HG03175 (cell line): ENCODE measurements at regions not wholly inside any gene's neighbourhood (a gene's known extent, or its start where the extent isn't known, plus 50 kb on each side); places are given as distances from the start of the nearest gene placed in this dataset.
"Not testable (repeated sequence)": the region's sequence is repeated elsewhere in the genome, so short reads cannot be mapped to it uniquely, and the experiment has no call there.

Experiments used
- ATAC-seq: cut with Tn5 transposase; IDR thresholded peaks from one replicate; pipeline ENCODE4 v1.9.1; 2021; ENCODE audit warnings: mild to moderate bottlenecking, moderate library complexity; ENCODE audit not compliant: unreplicated experiment

DNA sequence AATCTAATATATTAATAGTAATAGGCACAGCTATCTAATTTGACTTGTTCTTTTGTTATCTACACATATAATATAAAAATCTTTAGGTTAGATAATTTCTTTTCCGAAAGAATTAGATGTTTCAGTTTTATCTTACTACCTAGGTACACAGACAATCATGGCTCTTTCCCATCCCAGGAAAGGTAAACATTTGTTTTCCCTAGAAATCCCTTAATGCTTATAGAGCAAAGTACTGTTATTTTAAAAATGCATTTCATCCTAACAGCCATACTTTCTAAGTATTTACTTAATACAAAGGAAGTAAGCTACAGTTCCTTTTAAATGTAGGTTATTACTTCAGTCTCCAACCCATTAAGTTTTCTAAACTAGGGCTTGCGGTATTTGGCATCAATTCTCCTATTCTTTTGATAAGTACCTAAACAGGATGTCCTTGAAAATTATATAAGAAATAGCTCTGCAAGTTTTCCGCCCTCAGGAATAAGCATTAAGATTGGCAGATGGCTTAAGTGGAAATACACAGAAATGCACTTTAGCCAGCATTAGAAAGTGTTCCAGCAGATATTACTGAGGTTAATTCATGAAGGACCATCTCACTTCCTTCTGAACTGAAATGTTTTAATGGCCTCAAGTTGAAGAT is 616.2 kb upstream of the SPRY2 start:
- no peak for ATAC-seq

DNA sequence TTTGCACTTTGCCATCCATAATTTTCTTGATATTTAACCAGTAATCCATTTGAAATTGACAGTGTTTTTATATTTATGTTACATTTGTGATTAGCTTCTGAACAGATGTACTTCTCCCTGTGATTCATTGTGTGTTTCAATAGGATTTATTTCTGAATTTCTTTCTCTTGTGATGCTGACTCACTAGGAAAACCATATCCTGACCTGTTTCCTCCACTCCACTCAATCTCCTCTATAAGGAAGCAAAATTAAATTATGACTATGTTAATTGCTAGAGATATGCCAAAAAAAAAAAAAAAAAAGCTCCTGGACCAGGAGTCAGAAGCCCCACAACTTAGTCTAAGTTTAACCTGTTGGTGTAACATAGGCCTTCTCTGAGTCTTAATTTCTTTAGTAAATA is 614.6 kb upstream of the SPRY2 start:
- no peak for ATAC-seq

DNA sequence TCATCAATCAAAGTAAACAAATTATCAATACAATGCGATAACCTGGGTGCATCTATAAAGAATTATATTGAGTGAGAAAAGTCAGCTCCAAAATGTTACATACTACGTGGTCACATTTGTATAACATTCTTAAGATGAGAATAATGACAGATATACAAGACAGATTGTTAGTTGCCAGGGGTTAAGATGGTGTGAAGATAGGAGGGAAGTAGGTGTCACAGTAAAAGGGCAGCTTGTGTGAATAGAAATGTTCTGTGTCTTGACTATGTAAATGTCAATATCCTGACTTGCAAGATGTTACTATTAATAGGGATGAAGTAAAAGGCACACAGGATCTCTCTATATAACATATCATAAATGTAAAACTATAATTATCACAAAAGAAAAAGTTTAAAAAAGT is 611.2 kb upstream of the SPRY2 start:
- no peak for ATAC-seq

DNA sequence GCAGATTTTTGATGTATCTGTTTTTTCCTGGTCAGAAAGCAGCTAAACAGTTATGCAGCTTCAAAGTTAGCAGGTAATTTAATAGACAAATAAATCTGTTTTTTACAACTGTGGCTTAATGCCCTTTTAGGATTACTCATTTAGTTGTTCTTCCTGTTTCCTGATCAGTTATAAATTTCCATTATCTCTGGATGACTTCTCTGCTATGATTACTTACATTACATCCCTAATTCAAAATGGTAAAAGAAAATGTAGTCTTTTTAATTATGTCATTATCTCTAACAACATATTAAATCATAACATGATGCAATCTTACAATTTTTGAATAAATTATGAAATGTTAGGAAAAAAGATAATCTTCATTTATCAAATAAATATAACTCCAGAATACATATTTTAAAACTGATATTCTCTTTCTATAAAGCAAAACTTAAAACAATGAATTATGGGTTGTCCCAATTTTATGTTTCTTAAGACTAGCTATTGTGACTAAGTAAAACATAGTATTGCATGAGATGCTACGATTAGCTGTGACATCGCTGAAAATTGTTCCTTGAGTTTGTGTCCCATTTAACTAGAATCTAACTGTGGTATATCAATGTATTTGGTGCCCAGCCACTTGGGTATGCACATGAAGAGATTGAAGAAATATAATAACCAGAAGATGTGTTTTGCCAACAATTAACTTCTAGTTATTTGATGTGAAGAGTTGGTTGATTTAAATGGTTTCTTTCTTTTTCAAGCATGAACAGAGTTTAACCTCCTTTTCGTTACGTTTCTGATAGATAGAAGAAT is 605.3 kb upstream of the SPRY2 start:
- no peak for ATAC-seq

DNA sequence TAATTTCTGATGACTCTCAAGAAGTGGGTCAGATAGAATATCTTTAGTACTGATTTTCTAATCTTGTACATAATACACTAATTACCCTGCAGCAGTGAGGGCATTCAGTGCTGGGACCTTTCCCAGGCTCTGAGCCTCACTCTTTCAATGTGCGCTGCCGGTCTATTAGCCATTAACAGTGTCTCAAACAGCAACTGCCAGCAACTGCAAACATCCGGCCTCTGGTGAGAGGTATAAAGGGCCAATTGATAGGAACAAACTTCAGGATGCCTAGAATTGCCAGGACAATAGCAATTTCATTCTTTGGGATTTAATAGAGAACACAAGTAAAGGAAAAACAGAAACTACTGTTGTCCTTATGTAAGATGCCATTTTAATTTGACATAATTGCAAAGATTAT is 604.4 kb upstream of the SPRY2 start:
- no peak for ATAC-seq

DNA sequence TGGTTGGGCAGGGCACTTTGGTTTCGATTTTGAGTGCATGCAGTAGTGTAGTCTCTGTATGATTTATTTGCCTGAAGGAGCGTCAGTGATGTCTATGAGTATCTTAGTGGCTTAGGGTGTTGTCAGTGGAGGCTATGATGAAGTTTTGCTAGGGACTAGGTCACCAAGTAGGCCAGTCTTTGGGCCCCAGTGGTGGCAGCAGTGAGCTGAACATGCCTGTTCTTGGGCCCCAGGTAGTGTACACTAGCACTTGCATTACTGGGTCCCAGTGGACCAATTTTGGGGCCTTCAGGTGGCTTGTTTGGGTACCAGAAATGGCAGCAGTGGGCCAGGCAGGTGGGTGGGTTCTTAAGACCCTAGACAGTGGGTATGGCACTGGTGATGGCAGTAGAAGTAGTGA is 598.7 kb upstream of the SPRY2 start:
- ATAC-seq = no peak

DNA sequence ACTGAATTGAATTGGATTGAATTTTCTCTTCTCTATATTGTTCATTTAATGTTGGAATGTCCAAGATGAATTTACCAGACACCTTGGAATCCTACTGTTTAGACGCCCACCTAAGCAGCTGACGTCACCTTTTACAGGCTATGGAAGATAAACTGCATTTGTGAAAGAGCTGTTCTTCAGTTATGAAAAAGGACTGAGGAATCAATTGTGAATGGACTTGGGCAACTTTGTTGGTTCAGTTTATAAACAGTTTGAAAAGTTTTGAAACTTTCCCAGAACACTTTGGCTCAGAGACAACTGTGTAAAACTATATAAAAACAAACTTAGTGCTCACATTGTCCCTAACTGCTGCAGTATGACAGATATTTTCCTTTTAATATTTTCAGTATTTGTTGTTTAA is 590.8 kb upstream of the SPRY2 start:
- no peak for ATAC-seq

DNA sequence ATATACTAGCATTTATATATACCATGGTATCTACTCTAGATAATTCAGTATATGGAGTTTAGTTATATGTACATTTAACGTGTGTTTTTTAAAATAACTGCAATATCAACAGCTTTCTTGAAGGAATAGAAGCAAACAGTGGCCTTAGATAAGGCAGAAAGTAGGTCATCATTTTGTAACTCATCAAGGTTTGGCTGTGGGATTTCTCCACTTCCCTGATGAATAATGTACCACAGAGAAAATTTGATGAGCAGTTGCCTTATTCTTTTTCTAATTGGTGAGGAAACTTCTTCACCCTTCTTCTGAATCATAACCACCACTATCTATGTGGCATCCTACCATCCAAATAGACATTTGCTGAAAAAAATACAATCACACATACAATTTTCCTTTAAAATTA is 590.2 kb upstream of the SPRY2 start:
- no peak for ATAC-seq

DNA sequence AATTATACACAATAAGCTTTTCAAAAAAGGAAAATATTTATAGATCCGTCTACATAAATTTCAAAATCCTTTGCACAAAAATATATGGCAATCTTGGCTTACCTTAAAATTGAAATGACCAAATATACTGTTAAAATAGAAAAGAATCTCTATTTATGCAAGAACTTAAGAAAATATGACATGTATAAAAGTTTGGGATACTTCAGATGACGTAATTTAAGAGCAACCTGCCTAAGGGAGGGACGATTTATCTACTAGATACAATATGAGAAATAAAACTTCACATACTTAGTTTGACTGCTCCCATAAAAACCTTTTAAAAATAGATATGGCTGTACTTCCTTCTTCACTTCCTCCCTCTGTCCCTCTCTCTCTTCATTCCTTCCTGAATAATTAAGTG is 587.3 kb upstream of the SPRY2 start:
- ATAC-seq = no peak

DNA sequence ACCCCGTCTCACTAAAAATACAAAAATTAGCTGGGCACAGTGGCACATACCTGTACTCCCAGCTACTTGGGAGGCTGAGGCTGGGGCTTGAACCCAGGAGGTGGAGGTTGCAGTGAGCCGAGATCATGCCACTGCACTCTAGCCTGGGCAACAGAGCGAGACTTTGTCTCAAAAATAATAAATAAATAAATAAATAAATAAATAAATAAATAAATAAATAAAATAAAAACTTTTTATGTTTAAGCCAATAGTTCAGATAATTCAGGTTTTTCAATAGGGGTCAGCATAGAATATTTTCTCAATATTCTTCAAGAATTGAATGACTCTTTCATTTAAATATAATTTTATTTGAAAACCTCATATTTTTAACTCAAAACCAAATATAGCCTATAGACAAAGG is 585.1 kb upstream of the SPRY2 start:
- ATAC-seq = not testable (repeated sequence)

DNA sequence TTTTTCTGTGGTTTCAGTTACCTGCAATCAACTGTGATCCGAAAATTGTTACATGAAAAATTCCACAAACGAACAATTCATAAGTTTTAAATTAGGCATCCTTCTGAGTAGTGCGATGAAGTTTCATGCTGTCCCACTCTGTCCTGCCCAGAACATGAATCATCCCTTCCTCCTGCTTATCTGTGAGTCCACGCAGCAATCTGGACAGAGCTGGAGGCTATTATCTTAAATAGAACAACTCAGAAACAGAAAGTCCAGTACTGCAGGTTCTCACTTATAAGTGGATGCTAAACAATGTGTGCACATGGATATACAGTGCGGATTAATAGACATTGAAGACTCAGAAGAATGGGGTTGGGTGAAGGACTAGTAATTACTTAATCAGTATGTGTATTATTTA is 583.7 kb upstream of the SPRY2 start:
- ATAC-seq = no peak

DNA sequence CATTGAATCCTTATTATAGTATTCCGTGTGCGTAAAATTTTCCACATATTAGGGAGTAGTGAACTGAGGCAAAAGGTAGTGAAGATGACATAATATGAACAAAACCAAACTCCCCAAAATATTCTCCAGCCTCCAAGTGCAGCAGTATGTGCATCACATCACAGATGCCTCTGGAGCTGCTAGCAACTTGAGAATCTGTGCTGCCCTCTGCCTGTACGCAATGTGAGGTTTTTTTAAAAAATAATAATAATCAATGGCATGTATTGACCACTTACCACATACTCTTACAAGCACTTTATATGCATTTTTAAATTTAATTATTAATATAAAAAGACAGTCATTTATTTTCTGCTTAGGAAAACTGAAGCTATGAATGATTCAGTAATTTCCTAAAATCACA is 583.0 kb upstream of the SPRY2 start:
- ATAC-seq = no peak

DNA sequence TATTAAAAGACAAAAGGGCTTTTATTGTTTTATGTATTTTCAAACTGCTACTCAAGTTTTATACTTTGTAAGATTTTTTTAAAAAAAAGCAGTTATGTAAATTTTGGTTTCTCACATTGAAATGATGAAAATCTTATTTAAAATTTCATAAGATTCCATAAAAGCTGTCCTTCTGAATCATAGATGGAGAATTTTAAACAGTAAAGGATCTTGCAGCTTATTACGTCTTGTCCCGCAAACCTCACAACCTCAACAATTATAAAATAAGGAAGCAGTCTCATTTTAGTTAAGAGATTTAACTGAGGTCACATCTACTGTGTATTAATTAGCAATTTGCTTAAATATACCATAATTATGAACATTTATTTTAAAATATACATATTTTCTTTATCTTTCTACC is 581.0 kb upstream of the SPRY2 start:
- ATAC-seq = no peak

DNA sequence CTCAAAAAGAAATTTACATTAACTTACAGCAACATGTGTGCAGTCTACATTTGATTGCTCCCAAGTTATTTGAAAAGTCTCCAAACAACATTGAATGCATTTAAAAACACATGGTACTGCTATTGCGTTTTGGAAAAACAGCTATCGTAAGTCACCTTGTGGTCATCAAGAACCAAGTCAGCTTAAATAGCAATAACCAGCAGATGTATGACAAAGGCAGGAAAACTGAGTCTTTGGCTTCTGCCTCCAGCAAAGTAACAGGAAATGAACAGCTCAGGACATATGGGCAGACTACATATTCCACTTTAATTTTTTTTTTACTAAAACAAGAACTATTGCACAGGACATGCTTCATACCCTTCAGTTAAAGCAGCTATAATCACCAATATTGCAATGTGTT is 580.6 kb upstream of the SPRY2 start:
- ATAC-seq = no peak

DNA sequence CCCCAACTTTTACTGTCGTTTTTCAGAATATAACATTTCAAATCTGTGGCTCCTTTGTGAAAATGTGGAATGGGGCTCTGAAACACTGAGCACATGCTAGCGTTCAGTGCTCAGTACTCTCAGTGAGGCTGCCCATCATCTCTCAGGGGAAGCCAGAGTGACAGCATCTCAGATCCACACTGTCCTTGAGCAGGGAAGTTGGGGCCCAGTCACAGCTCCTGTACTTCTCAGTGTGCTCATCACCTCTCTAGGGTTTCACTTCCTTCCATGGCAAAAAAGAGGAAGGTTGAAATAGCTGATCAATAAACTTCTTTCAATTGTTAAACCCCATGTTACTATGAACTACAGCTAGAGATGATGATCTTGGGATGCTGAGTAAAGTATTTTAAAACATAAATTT is 565.9 kb upstream of the SPRY2 start:
- no peak for ATAC-seq

DNA sequence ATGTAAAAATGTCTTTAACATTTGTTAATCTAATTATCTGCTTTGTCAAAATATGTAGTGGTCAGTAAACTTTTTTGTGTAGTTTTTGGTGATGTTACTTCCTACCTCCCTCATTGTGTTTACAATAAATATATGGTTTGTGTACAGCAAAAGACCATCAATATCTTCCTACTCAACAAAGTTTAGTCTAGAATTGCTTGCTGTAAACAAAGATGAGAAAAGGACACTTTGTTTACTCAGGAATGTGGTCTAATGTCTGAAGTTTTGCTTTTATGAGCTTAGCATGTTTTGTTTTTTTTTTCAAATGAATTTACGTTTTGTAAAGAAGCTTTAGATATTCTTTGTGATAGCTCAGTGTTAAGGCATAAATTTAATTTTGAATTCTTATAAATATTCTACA is 563.5 kb upstream of the SPRY2 start:
- no peak for ATAC-seq

DNA sequence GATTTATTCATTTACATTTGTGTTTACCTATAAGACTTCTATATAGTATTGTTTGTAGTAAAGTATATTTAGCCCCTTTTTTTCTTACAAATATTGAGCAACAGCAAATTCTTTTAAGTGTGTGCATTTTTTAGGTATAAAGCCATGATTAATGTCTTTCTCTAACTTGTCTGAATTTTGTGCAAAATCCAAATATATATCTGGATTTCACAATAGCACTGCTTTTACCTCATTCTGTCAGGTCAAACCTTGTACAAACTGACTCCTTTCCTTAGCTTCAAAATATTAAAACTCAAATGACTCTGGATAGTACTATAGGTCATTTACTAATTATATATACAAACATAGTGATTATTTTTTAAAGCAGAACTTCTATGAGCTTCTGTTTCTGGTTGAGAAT is 563.0 kb upstream of the SPRY2 start:
- ATAC-seq = no peak

DNA sequence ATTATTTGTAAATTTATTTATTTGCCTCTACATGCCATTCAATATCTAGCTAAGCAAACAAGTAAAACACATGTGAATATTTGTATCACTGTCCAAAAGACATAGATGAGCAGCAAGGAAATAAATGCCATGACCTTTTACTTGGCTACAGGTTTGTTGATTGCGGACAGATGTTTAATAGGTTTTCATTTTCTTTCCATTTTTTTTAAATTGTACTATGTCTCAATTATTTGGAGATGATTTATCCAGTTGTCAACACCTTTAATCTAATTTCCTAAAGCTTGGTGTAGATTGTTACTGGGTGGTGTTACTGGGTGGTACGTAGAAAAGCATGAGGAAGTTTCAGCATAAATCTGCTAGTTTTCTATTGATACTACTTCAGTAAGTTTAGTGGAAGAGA is 560.6 kb upstream of the SPRY2 start:
- ATAC-seq = no peak

DNA sequence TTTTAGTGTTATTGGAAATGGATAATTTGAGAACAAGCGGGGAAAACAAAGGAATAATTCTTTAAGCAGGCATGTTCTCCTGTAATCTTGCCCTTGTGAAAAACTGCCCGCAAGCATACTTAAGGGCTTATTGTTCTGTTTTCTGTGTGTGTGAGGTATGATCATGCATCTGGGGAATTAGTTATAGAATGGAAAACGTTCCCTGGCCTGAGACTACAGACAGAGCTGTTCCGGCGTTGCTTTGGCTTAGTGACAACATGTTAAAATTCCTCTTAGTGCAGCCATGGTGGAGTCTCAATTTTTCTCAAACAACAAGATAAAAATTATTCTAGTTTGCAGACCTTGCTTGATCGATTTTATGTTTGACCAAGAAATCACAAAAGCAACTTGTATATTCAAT is 560.2 kb upstream of the SPRY2 start:
- ATAC-seq = no peak

DNA sequence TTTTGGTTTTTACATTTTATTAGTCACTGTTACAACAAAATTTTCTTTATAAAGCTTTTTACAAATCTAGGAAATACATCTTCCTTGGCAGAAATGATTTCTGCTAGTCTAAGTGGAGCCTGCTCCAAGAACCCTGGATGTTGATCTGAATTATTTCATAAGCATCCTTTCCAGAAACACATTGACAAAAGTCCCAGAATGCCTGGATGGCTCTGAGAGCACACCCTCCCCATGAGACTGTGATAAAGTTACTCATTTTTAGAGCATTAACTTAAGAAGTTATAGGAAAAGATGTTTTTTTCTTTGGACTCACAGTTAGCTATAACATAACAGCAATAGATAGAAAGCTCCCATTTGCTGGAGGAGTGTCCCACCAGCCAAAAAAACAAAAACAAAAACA is 559.6 kb upstream of the SPRY2 start:
- no peak for ATAC-seq

DNA sequence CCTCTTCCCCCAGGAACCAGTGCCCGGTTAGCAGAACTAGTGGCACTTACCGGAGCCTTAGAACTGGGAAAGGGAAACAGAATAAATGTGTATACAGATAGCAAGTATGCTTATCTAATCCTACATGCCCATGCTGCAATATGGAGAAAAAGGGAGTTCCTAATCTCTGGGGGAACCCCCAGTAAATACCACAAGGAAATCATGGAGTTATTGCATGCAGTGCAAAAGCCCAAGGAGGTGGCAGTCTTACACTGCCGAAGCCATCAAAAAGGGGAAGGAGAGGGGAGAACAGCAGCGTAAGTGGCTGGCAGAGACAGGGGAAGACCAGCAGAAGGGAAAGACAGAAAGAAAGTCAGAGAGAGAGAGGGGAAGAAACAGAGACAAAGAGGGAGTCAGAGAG is 556.7 kb upstream of the SPRY2 start:
- ATAC-seq = not testable (repeated sequence)

DNA sequence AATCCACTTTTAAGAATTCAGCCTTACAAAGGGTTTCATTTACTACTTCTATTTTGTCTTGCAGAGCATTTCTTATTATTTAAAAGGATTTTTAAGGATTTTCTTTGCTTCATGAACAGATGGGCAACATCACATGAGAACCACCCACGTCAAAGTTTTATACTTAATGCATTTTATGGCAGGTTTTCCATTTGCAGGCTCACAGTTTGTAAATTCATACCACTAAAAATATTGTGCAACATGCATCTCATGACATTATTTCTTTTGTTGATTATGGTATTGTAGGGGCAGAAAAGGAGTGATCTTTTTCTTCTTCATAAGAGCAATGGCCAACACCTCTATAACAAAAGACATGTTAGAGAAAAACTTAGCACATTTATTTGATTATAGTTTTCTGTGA is 554.0 kb upstream of the SPRY2 start:
- no peak for ATAC-seq

DNA sequence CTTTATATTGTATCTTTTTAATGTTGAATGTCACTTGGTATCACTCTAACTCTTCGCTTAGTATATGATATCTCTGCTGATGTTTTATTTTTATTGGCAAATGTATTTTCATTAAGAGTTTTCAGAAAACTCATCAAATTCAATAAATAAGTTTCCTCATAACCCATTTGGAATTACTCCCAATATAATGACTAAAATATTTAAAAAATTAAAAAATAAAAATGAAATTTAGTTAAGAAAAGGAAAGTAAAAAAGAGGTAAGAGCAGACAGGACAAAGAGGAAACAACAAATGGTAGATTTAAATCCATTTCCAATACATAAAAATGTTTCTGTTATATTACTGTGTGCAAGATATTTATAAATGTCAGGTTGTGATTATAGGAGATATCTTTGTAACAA is 548.9 kb upstream of the SPRY2 start:
- no peak for ATAC-seq
